Brain microvascular endothelial cell (primary cell): ENCODE measurements at regions not wholly inside any gene's neighbourhood (a gene's known extent, or its start where the extent isn't known, plus 50 kb on each side); places are given as distances from the start of the nearest gene placed in this dataset.
A peak's percentile ranks its signal among the peaks of the same experiment; 100 is the strongest.

Source experiments
- DNase-seq: peaks from one replicate; pipeline ENCODE4 v3.0.0-alpha.2; 2020
- H3K27ac ChIP-seq: fragments of 250-450 bp; sonication (Bioruptor Pico); 2 replicates; pipeline ENCODE4 v1.5.1; 2020; ENCODE audit warnings: mild to moderate bottlenecking, moderate library complexity
- H3K27me3 ChIP-seq: fragments of 250-450 bp; sonication (Bioruptor Pico); replicated peaks from 2 replicates; pipeline ENCODE4 v1.5.1; 2020; ENCODE audit warnings: mild to moderate bottlenecking
- H3K36me3 ChIP-seq: fragments of 250-450 bp; sonication (Bioruptor Pico); replicated peaks from 2 replicates; pipeline ENCODE4 v1.5.1; 2020; ENCODE audit warnings: mild to moderate bottlenecking
- H3K4me3 ChIP-seq: 2 replicates; pipeline ENCODE4 v1.5.1; 2011; ENCODE audit warnings: low read depth, mild to moderate bottlenecking, control low read depth, low read length, moderate library complexity
- CTCF ChIP-seq: IDR thresholded peaks from 2 replicates; pipeline ENCODE4 v1.5.1; 2011; ENCODE audit warnings: low read depth, mild to moderate bottlenecking, moderate library complexity, low read length, control low read depth, inconsistent platforms; ENCODE audit errors: missing control alignments
- in situ Hi-C: cut with HindIII; loops from 2 replicates; pipeline ENCODE4 v1.10.0; 2017; ENCODE audit warnings: low sequenced_read_pairs, low pct_ligation_motif_present

- no peaks in the 10 kb centered on the region for H3K27me3 ChIP-seq
- peaks cover 29% of the 10 kb centered on the region for H3K36me3 ChIP-seq
- H3K27ac ChIP-seq: no peak overlapping the region
- H3K4me3 ChIP-seq: no peak overlapping the region
- in situ Hi-C loops: no loop called here
- DNase-seq: no peak
- no peak for TF ChIP-seq CTCF
These were observed 363.9 kb downstream of the SEC14L1 start for GRCh38 chr17:77504652-77505155.

GRCh38 chr17:77505181-77505639 lies 364.4 kb downstream of the SEC14L1 start:
- Histone ChIP-seq H3K4me3 (no peak overlapping the region), H3K27ac (no peak overlapping the region), H3K36me3 (peaks cover 27% of the 10 kb centered on the region), H3K27me3 (no peaks in the 10 kb centered on the region)
- no peak for TF ChIP-seq CTCF
- no peak for DNase-seq
- in situ Hi-C loops: no loop called here

- H3K4me3 ChIP-seq: no peak overlapping the region
- TF ChIP-seq CTCF: no peak
- in situ Hi-C loops: no loop called here
- H3K27ac ChIP-seq: no peak overlapping the region
- no peaks in the 10 kb centered on the region for H3K27me3 ChIP-seq
- H3K36me3 ChIP-seq: peaks cover 16% of the 10 kb centered on the region
- DNase-seq: no peak
These were observed 365.7 kb downstream of the SEC14L1 start for GRCh38 chr17:77506371-77506991.

GRCh38 chr17:77507111-77507885 lies 366.5 kb downstream of the SEC14L1 start:
- peak; percentile 19 for TF ChIP-seq CTCF
- Histone ChIP-seq H3K27ac (no peak overlapping the region), H3K36me3 (peaks cover 8% of the 10 kb centered on the region), H3K4me3 (no peak overlapping the region), H3K27me3 (no peaks in the 10 kb centered on the region)
- in situ Hi-C loops: no loop called here
- no peak for DNase-seq

GRCh38 chr17:77508047-77508715 lies 367.4 kb downstream of the SEC14L1 start:
- DNase-seq: no peak
- Histone ChIP-seq H3K27me3 (no peaks in the 10 kb centered on the region), H3K36me3 (peaks cover 4% of the 10 kb centered on the region), H3K27ac (no peak overlapping the region), H3K4me3 (no peak overlapping the region)
- no peak for TF ChIP-seq CTCF
- in situ Hi-C loops: no loop called here
